ENCODE measurements at regions not wholly inside any gene's neighbourhood (a gene's known extent, or its start where the extent isn't known, plus 50 kb on each side); places are given as distances from the start of the nearest gene placed in this dataset.

- no peak for DNase-seq (ENCODE audit: low read depth)
Observed at GRCh38 chr12:115423546-115423987, 739.6 kb upstream of the TBX3 start.

DNA sequence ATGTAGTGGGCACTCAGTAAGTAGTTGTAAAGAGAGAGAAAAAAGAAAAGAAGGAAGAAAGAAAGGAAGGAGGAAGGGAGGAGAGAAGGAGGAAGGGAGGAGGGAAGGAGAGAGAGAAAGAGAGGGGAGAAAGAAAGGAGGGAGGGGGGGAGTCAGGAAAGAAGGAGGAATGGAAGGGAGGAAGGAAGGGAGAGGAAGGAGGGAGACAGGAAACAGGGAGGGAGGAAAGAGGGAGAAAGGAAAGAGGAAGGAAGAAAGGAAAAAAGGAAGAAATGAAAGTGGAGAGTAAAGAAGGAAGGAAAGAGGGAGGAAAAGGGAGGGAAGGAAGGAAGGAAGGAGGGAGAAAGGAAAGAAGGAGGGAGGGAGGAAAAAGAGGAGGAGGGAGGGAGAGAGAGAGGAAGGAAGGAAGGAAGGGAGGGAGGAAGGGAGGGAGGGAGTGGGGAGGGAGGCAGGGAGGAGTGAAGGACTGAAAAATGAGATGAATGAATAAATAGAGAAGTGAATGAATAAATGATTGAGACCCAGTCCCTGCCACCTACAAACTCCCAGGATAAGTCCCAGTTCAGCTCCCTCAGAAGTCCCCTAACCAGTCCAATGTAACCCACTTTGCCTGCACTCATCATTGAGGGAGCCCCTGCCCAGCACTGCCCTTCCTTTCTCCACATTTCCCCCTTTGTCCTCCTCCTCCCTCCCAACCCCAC is 739.0 kb upstream of the TBX3 start:
- DNase-seq (ENCODE audit: low read depth) = no peak

GRCh38 chr12:115421796-115422709 is 738.1 kb upstream of the TBX3 start:
- no peak for DNase-seq (ENCODE audit: low read depth)

DNA sequence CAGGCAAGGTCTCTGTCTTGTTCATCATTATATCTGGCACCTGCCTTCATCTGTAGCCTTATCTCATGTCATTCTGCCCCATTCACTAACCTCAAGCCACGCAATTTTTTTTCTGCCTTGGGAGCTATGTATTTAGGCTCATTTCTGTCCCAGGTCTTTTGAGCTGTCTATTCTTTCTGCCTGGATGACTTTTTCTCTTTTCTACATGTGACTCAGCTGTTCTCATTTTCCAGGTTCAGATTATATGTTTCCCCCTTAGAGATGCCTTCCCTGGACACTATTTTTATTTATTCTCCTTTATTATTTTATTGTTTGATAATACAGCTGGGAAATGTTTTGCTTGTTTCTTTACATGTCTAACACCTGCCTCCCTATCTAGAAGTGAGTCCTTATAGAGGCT is 737.4 kb upstream of the TBX3 start:
- DNase-seq (ENCODE audit: low read depth) = no peak

- DNase-seq (ENCODE audit: low read depth) = no peak
Observed at GRCh38 chr12:115419145-115419646, 735.2 kb upstream of the TBX3 start.

DNA sequence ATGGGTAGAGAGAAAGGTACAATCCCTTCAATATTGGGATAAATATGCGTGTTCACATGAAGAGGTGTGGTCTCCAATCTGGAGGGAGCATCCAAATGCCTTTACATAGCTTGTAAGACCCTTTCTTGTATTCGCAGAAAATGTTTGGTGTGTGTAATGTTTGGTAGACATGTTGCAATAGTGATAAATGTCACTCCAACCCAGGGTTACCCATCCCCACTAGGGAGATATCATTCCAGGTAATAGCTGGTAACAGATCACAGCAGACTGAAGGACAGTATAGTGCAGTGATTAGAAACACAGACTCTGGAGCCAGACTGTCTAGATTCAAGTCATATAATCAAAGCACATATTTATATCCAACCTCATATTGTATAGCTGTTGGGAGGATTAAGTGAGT is 733.6 kb upstream of the TBX3 start:
- no peak for DNase-seq (ENCODE audit: low read depth)

- no peak for DNase-seq (ENCODE audit: low read depth)
Observed at GRCh38 chr12:115416869-115417268, 732.9 kb upstream of the TBX3 start.

DNA sequence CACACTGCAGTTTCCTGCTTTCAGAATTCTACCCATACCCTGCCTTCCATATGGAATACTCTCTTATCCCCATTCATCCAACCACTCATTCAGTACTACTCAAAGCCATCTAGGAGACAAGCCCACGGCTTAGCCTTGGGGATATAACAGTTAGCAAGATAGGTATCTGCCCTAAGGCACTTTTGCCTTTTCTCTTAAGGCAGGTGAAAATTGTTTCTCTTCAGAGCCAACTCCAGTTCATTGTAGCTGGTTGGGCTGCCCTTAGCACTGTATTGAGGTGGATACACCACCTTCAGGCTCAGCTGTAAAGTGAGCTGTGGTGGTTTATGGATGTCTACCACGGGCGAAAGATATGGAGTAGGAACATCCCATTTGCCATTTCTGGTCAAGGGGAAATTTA is 729.7 kb upstream of the TBX3 start:
- no peak for DNase-seq (ENCODE audit: low read depth)

DNA sequence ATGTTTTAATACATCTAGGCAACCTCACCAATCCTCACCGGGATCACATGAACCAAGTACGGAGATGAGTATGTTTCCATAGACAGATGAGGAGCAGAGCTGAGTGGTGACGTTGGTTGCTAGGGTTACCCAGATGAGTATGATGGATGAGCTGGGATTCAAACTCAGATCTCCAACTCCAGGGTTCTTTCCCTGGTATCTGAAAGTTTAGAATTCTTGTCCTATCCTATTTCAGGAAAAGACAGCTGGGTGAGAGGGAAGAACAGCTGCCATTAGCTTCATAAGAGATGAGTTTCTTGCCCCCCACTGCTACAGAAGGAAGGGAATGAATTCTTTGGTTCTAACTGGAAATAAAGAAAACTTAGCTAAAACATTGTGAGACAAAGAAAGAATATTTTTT is 728.9 kb upstream of the TBX3 start:
- no peak for DNase-seq (ENCODE audit: low read depth)

DNA sequence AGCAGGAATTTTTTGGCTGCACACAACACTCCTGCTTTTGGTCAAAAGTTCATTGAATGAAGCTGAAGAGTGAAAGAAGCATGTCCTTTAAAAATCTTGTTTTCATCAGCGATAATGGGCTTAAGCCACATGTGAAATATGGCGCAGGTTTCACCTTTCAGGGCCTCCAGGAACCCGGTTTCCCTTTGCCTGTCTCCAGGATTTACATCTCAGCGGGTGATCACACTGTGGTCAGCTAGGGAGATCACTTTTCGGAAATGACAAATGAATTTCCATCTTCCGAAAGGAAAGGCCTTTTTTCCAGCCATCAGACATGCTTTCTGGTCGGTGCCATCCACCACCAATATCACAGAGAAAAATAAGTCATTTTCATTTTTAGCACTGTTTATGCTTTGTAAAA is 727.1 kb upstream of the TBX3 start:
- DNase-seq (ENCODE audit: low read depth) = no peak

DNA sequence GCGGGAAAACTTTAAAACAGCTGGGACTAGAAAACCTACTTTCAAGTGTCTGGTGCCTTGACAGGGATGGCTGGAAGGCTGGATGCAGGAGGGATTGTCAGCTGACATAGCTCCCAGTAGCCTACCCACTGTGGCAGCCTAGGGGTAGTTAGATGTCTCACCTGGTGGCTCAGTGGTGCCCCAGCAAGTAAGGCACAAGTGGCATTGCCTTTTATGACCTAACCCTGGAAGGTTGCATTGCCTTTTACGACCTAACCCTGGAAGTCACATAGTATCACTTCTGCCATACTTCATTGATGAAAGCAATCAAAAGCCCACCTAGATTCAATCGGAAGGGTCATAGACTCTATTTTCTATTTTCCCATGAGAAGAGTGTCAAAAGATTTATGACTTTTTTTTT is 724.7 kb upstream of the TBX3 start:
- no peak for DNase-seq (ENCODE audit: low read depth)

DNA sequence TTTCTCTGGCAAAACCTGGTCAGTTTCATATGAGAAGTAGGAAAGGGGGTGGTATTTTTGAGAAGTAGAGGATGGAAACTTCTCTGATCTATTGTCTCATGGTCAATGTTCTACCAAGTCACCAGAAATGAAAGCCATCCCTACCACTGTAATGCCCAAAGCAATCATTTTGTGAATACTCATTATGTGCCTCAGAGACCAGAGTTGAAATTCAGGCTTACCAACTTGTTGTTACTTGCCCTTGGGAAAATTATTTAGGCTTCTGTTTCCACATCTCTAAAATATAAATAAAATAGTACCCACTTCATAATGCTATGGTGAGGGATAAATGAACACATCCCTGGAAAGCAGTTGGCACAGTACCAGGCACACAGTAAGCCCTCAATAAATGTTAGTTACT is 723.7 kb upstream of the TBX3 start:
- no peak for DNase-seq (ENCODE audit: low read depth)

DNA sequence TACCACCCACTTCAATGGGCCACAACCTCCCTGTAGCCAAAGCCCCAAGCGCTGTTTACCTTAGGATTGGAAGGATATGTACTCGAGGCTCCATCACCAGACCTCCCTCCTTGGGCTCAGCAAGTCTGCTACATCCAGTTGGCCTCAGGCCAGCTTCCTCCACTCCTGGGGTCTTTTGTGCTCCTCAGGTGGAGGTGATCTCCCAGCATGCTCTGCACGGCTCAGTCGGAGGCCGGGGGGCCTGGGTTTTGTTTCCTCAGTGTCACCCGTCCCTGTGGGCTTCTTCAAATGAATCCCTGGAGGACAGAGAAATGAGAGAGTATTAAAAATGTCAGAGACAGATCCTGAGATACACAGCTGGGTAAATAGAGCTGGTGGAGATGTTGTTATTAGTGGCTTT is 723.1 kb upstream of the TBX3 start:
- DNase-seq (ENCODE audit: low read depth) = no peak

- no peak for DNase-seq (ENCODE audit: low read depth)
Observed at GRCh38 chr12:115405471-115405860, 721.5 kb upstream of the TBX3 start.

GRCh38 chr12:115404761-115405470 is 720.9 kb upstream of the TBX3 start:
- no peak for DNase-seq (ENCODE audit: low read depth)

- DNase-seq (ENCODE audit: low read depth) = no peak
Observed at GRCh38 chr12:115403689-115404088, 719.7 kb upstream of the TBX3 start.

DNA sequence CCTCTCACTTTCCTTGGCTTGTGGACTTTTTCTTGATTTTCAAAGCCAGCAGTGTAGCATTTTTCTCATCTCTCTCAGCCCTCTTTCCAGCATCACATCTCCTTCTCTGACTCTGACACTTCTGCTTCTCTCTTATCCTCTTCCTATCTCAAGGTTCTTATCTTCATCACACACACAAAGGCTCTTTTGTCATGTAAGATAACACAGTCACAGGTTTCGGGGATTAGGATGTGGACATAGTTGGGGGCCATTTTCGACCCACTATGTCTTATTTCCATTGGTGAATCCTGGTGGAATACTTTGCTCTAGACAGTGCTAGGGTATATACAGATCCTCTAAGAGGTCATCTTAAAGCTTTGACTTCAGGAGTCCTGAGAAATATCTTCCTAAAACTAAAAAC is 719.3 kb upstream of the TBX3 start:
- no peak for DNase-seq (ENCODE audit: low read depth)

DNA sequence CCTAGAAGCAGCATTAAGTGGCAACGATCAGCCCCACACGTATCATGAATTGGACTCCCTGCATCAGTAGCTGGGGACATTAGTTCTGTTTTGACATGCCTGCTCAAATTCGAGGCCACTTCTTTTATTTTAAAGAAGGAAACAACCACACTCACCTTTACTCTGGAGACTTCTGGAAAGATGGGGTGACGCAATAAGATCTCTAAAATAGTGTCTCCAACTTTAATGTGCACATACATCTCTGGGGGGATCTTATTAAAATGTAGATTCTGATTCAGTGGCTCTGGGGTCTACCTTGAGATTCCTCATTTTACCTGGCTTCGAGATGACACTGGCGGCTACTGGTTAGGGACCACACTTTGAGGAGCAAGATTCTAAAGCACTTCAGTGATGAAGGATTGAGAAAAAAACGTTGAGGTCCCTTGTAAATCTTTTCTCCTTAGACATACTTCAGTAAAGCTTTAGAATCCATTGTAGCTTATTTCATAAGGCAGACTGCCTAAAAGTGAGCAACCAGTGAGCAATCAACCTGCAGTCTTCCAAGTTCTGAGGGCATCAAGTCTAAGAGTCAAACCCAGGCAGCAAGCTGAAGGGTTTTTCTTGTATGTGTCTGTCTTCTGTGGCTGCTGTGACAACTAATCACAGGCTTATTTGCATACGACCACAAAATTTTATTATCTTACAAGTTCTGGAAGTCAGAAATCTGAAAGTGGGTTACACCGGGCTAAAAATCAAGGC is 718.6 kb upstream of the TBX3 start:
- no peak for DNase-seq (ENCODE audit: low read depth)

DNA sequence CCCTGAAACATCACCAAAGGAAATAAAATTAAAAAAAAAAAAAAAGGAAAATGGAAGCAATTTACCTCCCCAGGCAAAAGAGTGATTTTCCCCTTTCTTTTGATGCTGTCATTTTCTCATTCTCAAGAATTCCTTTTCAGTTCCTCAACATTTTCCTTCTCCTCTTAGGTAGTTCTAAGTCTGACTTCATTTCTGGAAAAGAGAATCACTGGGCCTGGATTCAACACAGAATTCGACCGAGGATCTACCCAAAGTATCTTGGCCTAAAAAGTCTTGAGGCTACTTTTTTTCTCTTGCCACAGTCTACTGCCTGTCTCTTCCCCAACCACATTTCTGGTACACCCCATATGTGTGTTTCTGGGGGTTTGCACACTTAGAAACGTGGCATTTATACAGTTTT is 717.8 kb upstream of the TBX3 start:
- DNase-seq (ENCODE audit: low read depth) = no peak

- DNase-seq (ENCODE audit: low read depth) = no peak
Observed at GRCh38 chr12:115400011-115400410, 716.0 kb upstream of the TBX3 start.

- no peak for DNase-seq (ENCODE audit: low read depth)
Observed at GRCh38 chr12:115398311-115398781, 714.4 kb upstream of the TBX3 start.

DNA sequence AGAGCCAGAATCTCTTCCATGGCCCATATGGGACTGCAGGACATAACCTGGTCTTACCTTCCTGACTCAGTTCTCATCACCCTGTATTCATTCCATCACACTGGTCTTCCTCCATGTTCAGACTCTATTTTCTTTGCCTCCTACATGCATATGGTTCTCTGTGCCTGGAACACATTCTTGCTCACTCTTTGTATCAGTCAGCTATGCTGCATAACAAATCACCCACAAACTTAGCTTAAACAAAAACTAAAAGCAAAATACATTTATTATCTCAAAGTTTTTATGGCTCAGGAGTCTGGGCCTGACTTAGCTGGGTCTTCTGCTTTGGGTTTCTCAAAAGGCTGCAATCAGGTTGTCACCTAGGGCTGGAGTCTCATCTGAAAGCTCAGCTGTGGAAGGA is 712.6 kb upstream of the TBX3 start:
- DNase-seq (ENCODE audit: low read depth) = no peak

Measured in CMK (cell line).